ENCODE measurements at regions not wholly inside any gene's neighbourhood (a gene's known extent, or its start where the extent isn't known, plus 50 kb on each side); places are given as distances from the start of the nearest gene placed in this dataset.

DNA sequence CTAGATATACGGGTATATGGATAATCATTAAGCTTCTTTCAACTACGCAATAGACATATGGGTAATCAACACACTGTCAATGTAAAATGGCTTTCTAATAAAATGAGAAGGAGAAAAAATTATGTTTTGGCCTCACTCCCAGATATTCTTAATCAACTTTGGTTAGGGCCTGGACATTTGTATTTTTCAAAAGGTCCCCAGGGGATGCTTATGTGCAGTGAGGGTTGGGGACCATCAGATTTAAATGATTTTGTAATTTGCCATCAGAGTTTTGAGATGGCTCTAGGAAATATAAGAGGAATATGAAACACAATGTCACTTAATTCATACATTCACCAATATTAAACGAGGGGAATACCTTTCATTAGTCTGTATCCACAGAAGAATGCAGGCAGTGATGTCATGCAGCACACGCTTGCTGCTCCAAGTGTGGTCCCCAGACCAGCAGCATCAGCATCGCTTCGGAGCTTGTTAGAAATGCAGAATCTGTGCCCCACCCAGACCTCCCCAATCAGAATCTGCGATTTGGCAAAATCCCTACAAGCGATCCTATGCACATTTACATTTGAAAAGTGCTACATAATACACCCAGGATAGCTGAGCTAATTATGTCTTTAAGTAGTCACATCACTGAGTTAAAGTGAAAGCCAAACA lies 75.1 kb downstream of the INHBA start:
- Histone ChIP-seq H3K9me3 (replicated peaks in 1 of 3) (no peaks in the 10 kb centered on the region), H3K36me3 (replicated peaks in 1 of 2) (no peaks in the 10 kb centered on the region), H3K4me1 (replicated peaks in 1 of 2) (no peaks in the 10 kb centered on the region), H3K27ac (no peak overlapping the region), H3K27me3 (no peaks in the 10 kb centered on the region), H3K4me3 (no peak overlapping the region)
- WGBS, 4 donors, result 62 to 70% (median 66%) methylated on average over 8 of the region's 8 CpGs
- no peak for TF ChIP-seq POLR2A (IDR thresholded peaks at IDR 0.05)
- TF ChIP-seq, protein P1, sequence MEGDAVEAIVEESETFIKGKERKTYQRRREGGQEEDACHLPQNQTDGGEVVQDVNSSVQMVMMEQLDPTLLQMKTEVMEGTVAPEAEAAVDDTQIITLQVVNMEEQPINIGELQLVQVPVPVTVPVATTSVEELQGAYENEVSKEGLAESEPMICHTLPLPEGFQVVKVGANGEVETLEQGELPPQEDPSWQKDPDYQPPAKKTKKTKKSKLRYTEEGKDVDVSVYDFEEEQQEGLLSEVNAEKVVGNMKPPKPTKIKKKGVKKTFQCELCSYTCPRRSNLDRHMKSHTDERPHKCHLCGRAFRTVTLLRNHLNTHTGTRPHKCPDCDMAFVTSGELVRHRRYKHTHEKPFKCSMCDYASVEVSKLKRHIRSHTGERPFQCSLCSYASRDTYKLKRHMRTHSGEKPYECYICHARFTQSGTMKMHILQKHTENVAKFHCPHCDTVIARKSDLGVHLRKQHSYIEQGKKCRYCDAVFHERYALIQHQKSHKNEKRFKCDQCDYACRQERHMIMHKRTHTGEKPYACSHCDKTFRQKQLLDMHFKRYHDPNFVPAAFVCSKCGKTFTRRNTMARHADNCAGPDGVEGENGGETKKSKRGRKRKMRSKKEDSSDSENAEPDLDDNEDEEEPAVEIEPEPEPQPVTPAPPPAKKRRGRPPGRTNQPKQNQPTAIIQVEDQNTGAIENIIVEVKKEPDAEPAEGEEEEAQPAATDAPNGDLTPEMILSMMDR (IDR thresholded peaks at IDR 0.05), result no peak
- DNase-seq, result no peak
- intact Hi-C loops (cut with DNase I), result no loop called here

DNA sequence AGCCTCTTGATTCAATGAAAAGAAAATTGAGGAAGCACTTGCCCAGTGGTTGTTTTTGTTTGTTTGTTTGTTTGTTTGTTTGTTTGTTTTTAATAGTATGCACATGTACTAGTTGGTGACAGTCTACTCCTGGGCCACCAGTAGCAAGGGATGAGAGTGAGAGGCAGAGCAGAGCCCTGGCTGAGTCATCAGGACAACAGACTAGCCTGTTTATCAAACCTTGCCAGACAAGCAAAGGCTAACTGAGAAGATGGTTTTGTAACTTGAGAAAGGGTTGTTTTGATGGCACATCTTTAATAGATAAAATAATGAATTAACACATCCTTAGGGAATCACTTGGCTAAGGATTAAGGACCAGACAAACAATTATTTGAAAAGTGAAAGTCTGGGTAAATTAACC lies 78.1 kb downstream of the INHBA start:
- no peaks in the 10 kb centered on the region for H3K27me3 ChIP-seq
- intact Hi-C loops (cut with DNase I), result no loop called here
- no peak for DNase-seq
- no peaks in the 10 kb centered on the region for H3K36me3 ChIP-seq (replicated peaks in 1 of 2)
- H3K9me3 ChIP-seq (replicated peaks in 1 of 3), result no peaks in the 10 kb centered on the region
- TF ChIP-seq POLR2A (IDR thresholded peaks at IDR 0.05), result no peak
- TF ChIP-seq, protein P1 (IDR thresholded peaks at IDR 0.05), result no peak
- no peak overlapping the region for H3K27ac ChIP-seq
- H3K4me1 ChIP-seq (replicated peaks in 1 of 2), result no peaks in the 10 kb centered on the region
- H3K4me3 ChIP-seq, result no peak overlapping the region

DNA sequence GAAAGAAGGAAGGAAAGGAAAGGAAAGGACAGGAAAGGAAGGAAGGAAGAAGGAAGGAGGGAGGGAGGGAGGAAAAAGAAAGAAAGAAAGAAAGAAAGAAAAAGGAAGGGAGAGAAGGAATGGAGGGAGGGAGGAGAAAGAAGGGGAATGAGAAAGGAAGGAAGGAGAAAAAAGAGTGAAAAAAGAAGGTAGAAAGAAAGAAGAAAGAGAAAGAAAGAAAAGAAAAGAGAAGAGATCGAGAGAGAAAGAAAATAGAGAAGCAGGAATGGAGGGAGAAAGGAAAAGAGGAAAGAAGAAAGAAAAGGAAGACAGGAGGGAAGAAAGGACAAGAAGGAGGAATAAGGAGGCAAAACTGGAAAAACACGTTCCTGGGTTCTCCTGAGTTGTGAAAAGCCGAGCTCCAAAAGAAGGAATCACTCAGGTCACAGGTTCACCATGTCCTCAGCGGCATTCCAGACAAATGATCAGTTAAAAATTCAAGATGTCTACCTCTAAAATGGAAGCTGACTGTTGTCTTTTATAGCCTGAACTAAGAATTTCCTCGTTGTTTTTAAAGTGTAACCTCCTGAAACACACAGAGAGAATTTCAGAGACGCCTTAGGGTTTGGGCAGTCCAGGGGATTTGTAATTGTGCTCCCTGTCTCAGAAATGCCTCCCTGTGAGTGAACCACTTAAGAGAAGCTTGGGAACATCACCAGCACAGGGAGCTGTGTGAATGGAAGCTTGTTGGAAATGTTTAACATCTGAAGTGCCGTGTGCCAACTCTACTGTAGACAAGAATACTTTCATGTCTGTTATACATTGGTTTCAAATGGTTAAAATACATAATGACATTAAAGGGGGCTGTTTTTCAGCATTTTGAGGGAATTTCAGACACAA lies 80.7 kb downstream of the INHBA start:
- WGBS, 4 donors, result 83 to 87% (median 84%) methylated on average over 7 of the region's 7 CpGs
- intact Hi-C loops (cut with DNase I), result no loop called here
- no peaks in the 10 kb centered on the region for H3K9me3 ChIP-seq (replicated peaks in 1 of 3)
- H3K4me1 ChIP-seq (replicated peaks in 1 of 2), result no peaks in the 10 kb centered on the region
- TF ChIP-seq, protein P1 (IDR thresholded peaks at IDR 0.05), result no peak
- no peak for TF ChIP-seq POLR2A (IDR thresholded peaks at IDR 0.05)
- no peaks in the 10 kb centered on the region for H3K27me3 ChIP-seq
- H3K4me3 ChIP-seq, result no peak overlapping the region
- H3K27ac ChIP-seq, result no peak overlapping the region
- no peaks in the 10 kb centered on the region for H3K36me3 ChIP-seq (replicated peaks in 1 of 2)
- no peak for DNase-seq

DNA sequence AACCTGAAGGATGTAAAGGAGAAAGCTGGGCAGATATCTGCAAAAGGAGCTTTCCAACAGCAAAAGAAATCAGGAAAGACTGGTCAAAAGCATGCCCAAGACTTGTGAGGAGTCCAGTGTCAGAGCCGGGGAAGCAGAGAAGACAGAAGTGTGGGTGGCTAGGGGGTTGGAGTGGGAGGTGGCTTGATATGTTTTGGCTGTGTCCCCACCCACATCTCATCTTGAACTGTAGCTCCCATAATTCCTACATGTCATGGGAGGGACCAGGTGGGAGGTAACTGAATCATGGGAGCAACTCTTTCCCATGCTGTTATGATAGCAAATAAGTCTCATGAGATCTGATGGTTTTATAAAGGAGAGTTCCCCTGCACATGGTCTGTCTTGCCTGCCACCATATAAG lies 84.9 kb downstream of the INHBA start:
- Histone ChIP-seq H3K36me3 (replicated peaks in 1 of 2) (no peaks in the 10 kb centered on the region), H3K27me3 (no peaks in the 10 kb centered on the region), H3K4me3 (no peak overlapping the region), H3K27ac (no peak overlapping the region), H3K9me3 (replicated peaks in 1 of 3) (no peaks in the 10 kb centered on the region), H3K4me1 (replicated peaks in 1 of 2) (no peaks in the 10 kb centered on the region)
- intact Hi-C loops (cut with DNase I), result no loop called here
- DNase-seq, result no peak
- TF ChIP-seq, protein P1 (IDR thresholded peaks at IDR 0.05), result no peak
- TF ChIP-seq POLR2A (IDR thresholded peaks at IDR 0.05), result no peak
- WGBS, 4 donors, result 93 to 100% (median 97%) methylated on average over 1 of the region's 1 CpG
